HL-60 (cell line): ENCODE measurements at regions not wholly inside any gene's neighbourhood (a gene's known extent, or its start where the extent isn't known, plus 50 kb on each side); places are given as distances from the start of the nearest gene placed in this dataset.

ENCODE experiments used
- DNase-seq, 2 experiments: peaks; one replicate each; pipeline ENCODE4 v3.0.0-alpha.2; 2010 to 2020; ENCODE audit warnings: low read depth in 1 of 2, low spot score in 1 of 2
- H3K27ac ChIP-seq: fragments of 250-450 bp; sonication (Bioruptor Pico); replicated peaks from 2 replicates; pipeline ENCODE4 v1.5.1; 2020; ENCODE audit warnings: mild to moderate bottlenecking, moderate library complexity
- H3K27me3 ChIP-seq: fragments of 250-450 bp; sonication (Bioruptor Pico); 2 replicates; pipeline ENCODE4 v1.5.1; 2021; ENCODE audit warnings: mild to moderate bottlenecking, moderate library complexity; ENCODE audit not compliant: insufficient read depth, poor library complexity, severe bottlenecking
- H3K4me3 ChIP-seq: replicated peaks from 2 replicates; pipeline ENCODE4 v1.5.1; 2011; ENCODE audit warnings: mild to moderate bottlenecking, control low read depth, low read length; ENCODE audit not compliant: insufficient read depth
- CTCF ChIP-seq: IDR thresholded peaks from one replicate; pipeline ENCODE4 v1.5.1; 2011; ENCODE audit warnings: low read length, control low read depth, inconsistent platforms; ENCODE audit not compliant: insufficient read depth
- GABPA ChIP-seq: IDR thresholded peaks from 2 replicates; pipeline ENCODE4 v1.6.1; 2012; ENCODE audit warnings: low read depth
- POLR2AphosphoS5 ChIP-seq: IDR thresholded peaks from 2 replicates; pipeline ENCODE4 v1.6.1; 2012; ENCODE audit warnings: low read depth
- REST ChIP-seq: IDR thresholded peaks from 2 replicates; pipeline ENCODE4 v1.6.1; 2012; ENCODE audit warnings: low read depth; ENCODE audit not compliant: insufficient replicate concordance
- SPI1 ChIP-seq: IDR thresholded peaks from 2 replicates; pipeline ENCODE4 v1.6.1; 2012; ENCODE audit warnings: low read depth, mild to moderate bottlenecking, borderline replicate concordance

DNA sequence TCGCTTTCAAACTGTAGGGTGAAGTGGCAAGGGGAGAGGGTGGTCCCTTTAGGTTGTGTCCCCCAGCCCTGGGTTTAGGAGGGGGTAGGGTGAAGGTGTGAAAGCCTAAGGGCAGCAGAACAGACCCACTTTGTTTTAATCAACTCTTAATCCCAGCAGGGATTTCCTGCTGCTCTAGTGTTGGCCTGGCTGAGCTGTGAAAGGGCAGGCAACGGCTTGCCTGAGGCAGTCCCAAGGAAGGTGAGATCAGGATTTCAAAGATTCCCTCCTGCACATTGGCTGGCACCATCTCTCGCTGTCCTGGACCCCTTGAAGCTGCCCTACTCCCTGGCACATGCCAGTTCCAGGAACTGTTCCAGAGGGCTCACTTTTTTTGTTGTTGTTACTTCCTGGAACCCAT, 221.3 kb downstream of the INSC start:
- Histone ChIP-seq H3K27me3 (no peaks in the 10 kb centered on the region), H3K4me3 (no peak overlapping the region), H3K27ac (no peak overlapping the region)
- no peak for DNase-seq
- TF ChIP-seq GABPA (no peak), POLR2AphosphoS5 (no peak), SPI1 (no peak), REST (no peak), CTCF (no peak)

DNA sequence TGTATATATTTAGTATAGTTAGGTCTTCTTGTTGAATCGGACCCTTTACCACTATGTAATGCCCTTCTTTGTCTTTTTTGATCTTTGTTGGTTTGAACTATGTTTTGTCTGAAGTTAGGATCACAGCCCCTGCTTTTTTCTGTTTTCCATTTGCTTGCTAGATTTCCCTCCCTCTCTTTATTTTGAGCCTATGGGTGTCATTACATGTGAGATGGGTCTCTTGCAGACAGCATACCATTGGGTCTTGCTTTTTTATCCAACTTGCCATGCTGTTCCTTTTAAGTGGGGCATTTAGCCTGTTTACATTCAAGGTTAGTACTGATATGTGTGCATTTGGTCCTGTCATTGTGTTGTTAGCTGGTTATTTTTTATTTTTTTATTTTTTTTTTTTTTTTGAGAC, 224.6 kb downstream of the INSC start:
- Histone ChIP-seq H3K4me3 (no peak overlapping the region), H3K27ac (no peak overlapping the region), H3K27me3 (no peaks in the 10 kb centered on the region)
- no peak for DNase-seq
- TF ChIP-seq GABPA (no peak), POLR2AphosphoS5 (no peak), CTCF (no peak), REST (no peak), SPI1 (no peak)

- no peak for TF ChIP-seq POLR2AphosphoS5
- no peak for TF ChIP-seq SPI1
- TF ChIP-seq CTCF: no peak
- TF ChIP-seq GABPA: no peak
- TF ChIP-seq REST: no peak
- no peak overlapping the region for H3K4me3 ChIP-seq
- no peak overlapping the region for H3K27ac ChIP-seq
- peaks cover 3% of the 10 kb centered on the region for H3K27me3 ChIP-seq
- no peak for DNase-seq
Measured at GRCh38 chr11:15341587-15341986, 226.9 kb downstream of the INSC start.
